HEK293 (cell line): ENCODE measurements at regions not wholly inside any gene's neighbourhood (a gene's known extent, or its start where the extent isn't known, plus 50 kb on each side); places are given as distances from the start of the nearest gene placed in this dataset.

Source experiments
- CTCF ChIA-PET: fragments of 350-600 bp; formaldehyde crosslinking; extraction: SDS; loops from one replicate; lab custom pipeline; 2021; ENCODE audit warnings: antibody characterized with exemption; lab: Yijun Ruan, JAX
- POLR2A ChIA-PET: fragments of 300-600 bp; formaldehyde crosslinking; extraction: SDS; loops from one replicate; lab custom pipeline; 2020; ENCODE audit warnings: antibody characterized with exemption, inconsistent platforms; lab: Yijun Ruan, JAX
- H3K27ac ChIP-seq: fragments of 200-500 bp; sonication (Bioruptor generic); 2 replicates; pipeline ENCODE4 v1.5.1; 2014; ENCODE audit warnings: low read depth, low read length, control low read depth, inconsistent platforms; ENCODE audit errors: extremely low read depth
- H3K36me3 ChIP-seq, 2 experiments: fragments of 200-500 bp in 1 of 2; sonication (Bioruptor generic) in 1 of 2; 1 replicate in 1 of 2; 2 replicates in 1 of 2; pipeline ENCODE4 v1.5.1; 2014 to 2017; ENCODE audit warnings: inconsistent platforms in 2 of 2, low read length in 2 of 2; ENCODE audit not compliant: control insufficient read depth in 2 of 2, insufficient read depth in 1 of 2
- H3K4me1 ChIP-seq: fragments of 200-500 bp; sonication (Bioruptor generic); 2 replicates; pipeline ENCODE4 v1.5.1; 2014; ENCODE audit warnings: mild to moderate bottlenecking, low read length, inconsistent platforms; ENCODE audit not compliant: control insufficient read depth, insufficient read depth
- H3K4me3 ChIP-seq: 2 replicates; pipeline ENCODE4 v1.5.1; 2011; ENCODE audit warnings: low read depth, mild to moderate bottlenecking, control low read depth, low read length, moderate library complexity
- H3K9me3 ChIP-seq: fragments of 200-500 bp; sonication (Bioruptor generic); 2 replicates; pipeline ENCODE4 v1.5.1; 2014; ENCODE audit warnings: low read depth, low read length, inconsistent platforms; ENCODE audit not compliant: control insufficient read depth, insufficient read depth
- AEBP2 ChIP-seq: fragments of 450-650 bp; formaldehyde crosslinking; IDR thresholded peaks from 2 replicates; pipeline ENCODE4 v1.5.1; 2016; ENCODE audit warnings: missing biosample characterization, missing genetic modification characterization, borderline replicate concordance
- ATF2 ChIP-seq: fragments of 450-650 bp; formaldehyde crosslinking; IDR thresholded peaks from 2 replicates; pipeline ENCODE4 v1.5.1; 2016; ENCODE audit warnings: missing biosample characterization, missing genetic modification characterization, low read depth
- GLIS2 ChIP-seq: fragments of 450-650 bp; formaldehyde crosslinking; IDR thresholded peaks from 2 replicates; pipeline ENCODE4 v1.5.1; 2016; ENCODE audit warnings: missing biosample characterization, missing genetic modification characterization
- KLF7 ChIP-seq: fragments of 450-650 bp; formaldehyde crosslinking; IDR thresholded peaks from 2 replicates; pipeline ENCODE4 v1.5.1; 2016; ENCODE audit warnings: missing biosample characterization, missing genetic modification characterization, borderline replicate concordance
- MZF1 ChIP-seq: fragments of 450-650 bp; formaldehyde crosslinking; IDR thresholded peaks from 2 replicates; pipeline ENCODE4 v1.5.1; 2017; ENCODE audit warnings: missing biosample characterization, missing genetic modification characterization, borderline replicate concordance
- PRDM10 ChIP-seq: fragments of 450-650 bp; formaldehyde crosslinking; IDR thresholded peaks from 2 replicates; pipeline ENCODE4 v1.5.1; 2016; ENCODE audit warnings: missing biosample characterization, missing genetic modification characterization
- SCRT2 ChIP-seq: fragments of 450-650 bp; formaldehyde crosslinking; IDR thresholded peaks from 2 replicates; pipeline ENCODE4 v1.5.1; 2016; ENCODE audit warnings: missing biosample characterization, missing genetic modification characterization
- SETDB1 ChIP-seq: IDR thresholded peaks from one replicate; pipeline ENCODE4 v1.6.1; 2017; ENCODE audit warnings: mild to moderate bottlenecking, low read length, moderate library complexity, mixed read lengths; ENCODE audit not compliant: insufficient read length
- SP7 ChIP-seq: fragments of 450-650 bp; formaldehyde crosslinking; IDR thresholded peaks from 2 replicates; pipeline ENCODE4 v1.5.1; 2016; ENCODE audit warnings: missing biosample characterization, missing genetic modification characterization
- TRIM28 ChIP-seq: IDR thresholded peaks from 2 replicates; pipeline ENCODE4 v1.6.1; 2011; ENCODE audit warnings: low read length, control low read depth, borderline replicate concordance
- ZBTB17 ChIP-seq: fragments of 450-650 bp; formaldehyde crosslinking; IDR thresholded peaks from 2 replicates; pipeline ENCODE4 v1.5.1; 2016; ENCODE audit warnings: missing biosample characterization, missing genetic modification characterization
- ZBTB20 ChIP-seq: fragments of 450-650 bp; formaldehyde crosslinking; IDR thresholded peaks from 2 replicates; pipeline ENCODE4 v1.5.1; 2016; ENCODE audit warnings: missing biosample characterization, missing genetic modification characterization
- ZIC2 ChIP-seq: fragments of 450-650 bp; formaldehyde crosslinking; IDR thresholded peaks from 2 replicates; pipeline ENCODE4 v1.5.1; 2016; ENCODE audit warnings: missing biosample characterization, missing genetic modification characterization
- ZNF175 ChIP-seq: fragments of 450-650 bp; formaldehyde crosslinking; IDR thresholded peaks from 2 replicates; pipeline ENCODE4 v1.5.1; 2016; ENCODE audit warnings: missing biosample characterization, missing genetic modification characterization
- ZNF202 ChIP-seq: fragments of 450-650 bp; formaldehyde crosslinking; IDR thresholded peaks from 2 replicates; pipeline ENCODE4 v1.5.1; 2016; ENCODE audit warnings: missing biosample characterization, missing genetic modification characterization, borderline replicate concordance
- ZNF211 ChIP-seq: fragments of 450-650 bp; formaldehyde crosslinking; IDR thresholded peaks from 2 replicates; pipeline ENCODE4 v1.5.1; 2016; ENCODE audit warnings: low read depth, missing biosample characterization, missing genetic modification characterization
- ZNF239 ChIP-seq: fragments of 450-650 bp; formaldehyde crosslinking; IDR thresholded peaks from 2 replicates; pipeline ENCODE4 v1.5.1; 2016; ENCODE audit warnings: missing biosample characterization, missing genetic modification characterization
- ZNF266 ChIP-seq: fragments of 450-650 bp; formaldehyde crosslinking; IDR thresholded peaks from 2 replicates; pipeline ENCODE4 v1.5.1; 2016; ENCODE audit warnings: missing biosample characterization, missing genetic modification characterization, low read depth
- ZNF335 ChIP-seq: fragments of 450-650 bp; formaldehyde crosslinking; conservative IDR thresholded peaks from 2 replicates; pipeline ENCODE4 v1.5.1; 2016; ENCODE audit warnings: missing biosample characterization, missing genetic modification characterization
- ZNF350 ChIP-seq: fragments of 450-650 bp; formaldehyde crosslinking; IDR thresholded peaks from 2 replicates; pipeline ENCODE4 v1.5.0; 2017; ENCODE audit warnings: missing biosample characterization, mild to moderate bottlenecking, missing genetic modification characterization
- ZNF558 ChIP-seq: fragments of 450-650 bp; formaldehyde crosslinking; IDR thresholded peaks from 2 replicates; pipeline ENCODE4 v1.5.1; 2016; ENCODE audit warnings: missing biosample characterization, missing genetic modification characterization
- ZNF596 ChIP-seq: fragments of 450-650 bp; IDR thresholded peaks from 2 replicates; pipeline ENCODE4 v1.5.0; 2018; ENCODE audit warnings: missing biosample characterization, mild to moderate bottlenecking, missing genetic modification characterization, moderate library complexity
- ZNF629 ChIP-seq: fragments of 450-650 bp; formaldehyde crosslinking; IDR thresholded peaks from 2 replicates; pipeline ENCODE4 v1.5.1; 2017; ENCODE audit warnings: missing biosample characterization, missing genetic modification characterization
- ZNF639 ChIP-seq: fragments of 450-650 bp; formaldehyde crosslinking; IDR thresholded peaks from 2 replicates; pipeline ENCODE4 v1.5.1; 2016; ENCODE audit warnings: missing biosample characterization, missing genetic modification characterization
- ZNF660 ChIP-seq: fragments of 450-650 bp; IDR thresholded peaks from 2 replicates; pipeline ENCODE4 v1.5.1; 2018; ENCODE audit warnings: missing biosample characterization, mild to moderate bottlenecking, missing genetic modification characterization
- ZNF664 ChIP-seq: fragments of 450-650 bp; formaldehyde crosslinking; IDR thresholded peaks from 2 replicates; pipeline ENCODE4 v1.5.1; 2016; ENCODE audit warnings: missing biosample characterization, missing genetic modification characterization
- ZSCAN16 ChIP-seq: fragments of 450-650 bp; formaldehyde crosslinking; IDR thresholded peaks from 2 replicates; pipeline ENCODE4 v1.5.1; 2016; ENCODE audit warnings: missing biosample characterization, missing genetic modification characterization
- ZSCAN30 ChIP-seq: fragments of 450-650 bp; IDR thresholded peaks from 2 replicates; pipeline ENCODE4 v1.5.1; 2018; ENCODE audit warnings: missing biosample characterization, mild to moderate bottlenecking, missing genetic modification characterization, moderate library complexity

- CTCF ChIA-PET, result interaction anchor here (0.8 to 1.1 kb wide), 3 partner anchors 10 to 47 kb away, joined by 3 to 4 read pairs (median 4); no protein-coding TSS in a partner anchor
- no peak for TF ChIP-seq GLIS2
- no peak for TF ChIP-seq ZNF596 (tag by site-specific recombination)
- TF ChIP-seq ZNF175 (tag by site-specific recombination), result no peak
- TF ChIP-seq ZIC2, result no peak
- no peak for TF ChIP-seq AEBP2
- TF ChIP-seq ZBTB17, result no peak
- no peak for TF ChIP-seq ZNF202 (tag by site-specific recombination)
- no peak for TF ChIP-seq ZNF211
- TF ChIP-seq, all 188 proteins: peak for 0
- POLR2A ChIA-PET, result interaction anchor here (0.7 kb wide), 1 partner anchor 144 kb away, joined by 4 read pairs; no protein-coding TSS in a partner anchor
- H3K36me3 ChIP-seq, result no peaks in the 10 kb centered on the region
- H3K9me3 ChIP-seq, result no peaks in the 10 kb centered on the region
- H3K4me1 ChIP-seq, result peaks cover 3% of the 10 kb centered on the region; the same call in 1 of the 2 replicates
- no peak overlapping the region for H3K4me3 ChIP-seq
- no peak overlapping the region for H3K27ac ChIP-seq
Observed at GRCh38 chr2:47276061-47276460, 93.0 kb upstream of the EPCAM start.

- ChIA-PET CTCF (interaction anchor here (0.5 to 4.9 kb wide), 9 partner anchors 15 to 1396 kb away, joined by 3 to 33 read pairs (median 3); no protein-coding TSS in a partner anchor), POLR2A (no interaction called here)
- Histone ChIP-seq H3K9me3 (no peaks in the 10 kb centered on the region), H3K36me3 (no peaks in the 10 kb centered on the region), H3K4me1 (peaks cover 3% of the 10 kb centered on the region; the same call in 1 of the 2 replicates), H3K27ac (no peak overlapping the region), H3K4me3 (no peak overlapping the region)
- peak; percentile 65 for TF ChIP-seq ZNF335 (tag by site-specific recombination)
- no peak for TF ChIP-seq ZSCAN16 (tag by site-specific recombination)
- TF ChIP-seq MZF1 (tag by site-specific recombination), result no peak
- TF ChIP-seq ZNF660, result no peak
- TF ChIP-seq ZNF266 (tag by site-specific recombination), result no peak
- 0 out of 2 replicates have a peak, but pooled peaks have one; percentile 35 for TF ChIP-seq TRIM28
- TF ChIP-seq ZNF350 (tag by site-specific recombination), result no peak
- peak; percentile 80 for TF ChIP-seq ZNF664 (tag by site-specific recombination)
- TF ChIP-seq ZBTB20, result peak; percentile 69; the same call in 1 of the 2 replicates
- peak; percentile 96 for TF ChIP-seq ATF2 (tag by site-specific recombination)
- TF ChIP-seq SP7 (tag by site-specific recombination), result 0 out of 2 replicates have a peak, but pooled peaks have one; percentile 34
- peak; percentile 53; the same call in 1 of the 2 replicates for TF ChIP-seq ZBTB17
- 0 out of 2 replicates have a peak, but pooled peaks have one; percentile 8 for TF ChIP-seq PRDM10 (tag by site-specific recombination)
- TF ChIP-seq SCRT2 (tag by site-specific recombination), result peak; percentile 64
- no peak for TF ChIP-seq SETDB1
- no peak for TF ChIP-seq ZNF239 (tag by site-specific recombination)
- no peak for TF ChIP-seq ZSCAN30 (tag by site-specific recombination)
- peak; percentile 72 for TF ChIP-seq ZNF629
- TF ChIP-seq KLF7 (tag by site-specific recombination), result no peak
- no peak for TF ChIP-seq ZNF558 (tag by site-specific recombination)
- TF ChIP-seq ZNF639, result no peak
Observed at GRCh38 chr2:47274054-47274782, 94.9 kb upstream of the EPCAM start.
